ENCODE measurements at regions not wholly inside any gene's neighbourhood (a gene's known extent, or its start where the extent isn't known, plus 50 kb on each side); places are given as distances from the start of the nearest gene placed in this dataset.

GRCh38 chr4:65954416-65954815, 284.1 kb upstream of the EPHA5 start:
- TF ChIP-seq EZH2phosphoT487 (IDR thresholded peaks at IDR 0.05; ENCODE audit: insufficient read depth, low read depth), result no peak
- no peak for TF ChIP-seq EZH2 (IDR thresholded peaks at IDR 0.05; ENCODE audit: insufficient read depth, poor library complexity, severe bottlenecking)

Measured in GM23248 (cell line).